Endodermal cell (in vitro differentiated cells): ENCODE measurements at regions not wholly inside any gene's neighbourhood (a gene's known extent, or its start where the extent isn't known, plus 50 kb on each side); places are given as distances from the start of the nearest gene placed in this dataset.
A peak's percentile ranks its signal among the peaks of the same experiment; 100 is the strongest.

ENCODE experiments used
- DNase-seq: peaks from one replicate; pipeline ENCODE4 v3.0.0-alpha.2; 2017
- H3K27ac ChIP-seq: 2 replicates; pipeline ENCODE4 v1.5.1; 2013; ENCODE audit warnings: mild to moderate bottlenecking, low read depth, low read length, moderate library complexity
- H3K27me3 ChIP-seq: 2 replicates; pipeline ENCODE4 v1.6.1; 2013; ENCODE audit warnings: mild to moderate bottlenecking, low read length, moderate library complexity; ENCODE audit not compliant: insufficient read depth, control insufficient read depth, poor library complexity, severe bottlenecking
- H3K36me3 ChIP-seq: 2 replicates; pipeline ENCODE4 v1.7.0; 2013; ENCODE audit warnings: mild to moderate bottlenecking, low read length, moderate library complexity; ENCODE audit not compliant: control insufficient read depth, insufficient read depth
- H3K4me1 ChIP-seq: one replicate; pipeline ENCODE4 v1.7.0; 2013; ENCODE audit warnings: low read length; ENCODE audit not compliant: control insufficient read depth, insufficient read depth
- H3K4me3 ChIP-seq: 2 replicates; pipeline ENCODE4 v1.5.1; 2013; ENCODE audit warnings: mild to moderate bottlenecking, low read length, moderate library complexity
- H3K9ac ChIP-seq: 2 replicates; pipeline ENCODE4 v1.6.1; 2013; ENCODE audit warnings: mild to moderate bottlenecking, low read length, moderate library complexity; ENCODE audit not compliant: poor library complexity, severe bottlenecking; ENCODE audit errors: extremely low read depth
- H3K9me3 ChIP-seq: 2 replicates; pipeline ENCODE4 v1.6.1; 2013; ENCODE audit warnings: mild to moderate bottlenecking, low read length, moderate library complexity; ENCODE audit not compliant: control insufficient read depth
- H3K27ac Mint-ChIP-seq: 2 replicates; pipeline ENCODE4 v1.8.0; 2020; ENCODE audit warnings: mixed read lengths
- H3K27me3 Mint-ChIP-seq: 2 replicates; pipeline ENCODE4 v1.8.0; 2021; ENCODE audit warnings: mild to moderate bottlenecking, mixed read lengths; ENCODE audit not compliant: insufficient read depth
- H3K36me3 Mint-ChIP-seq: 2 replicates; pipeline ENCODE4 v1.8.0; 2020; ENCODE audit warnings: low read depth, mixed read lengths
- H3K4me1 Mint-ChIP-seq: 2 replicates; pipeline ENCODE4 v1.8.0; 2020; ENCODE audit warnings: mixed read lengths
- H3K4me3 Mint-ChIP-seq: 2 replicates; pipeline ENCODE4 v1.8.0; 2020; ENCODE audit warnings: mild to moderate bottlenecking, moderate library complexity, mixed read lengths
- H3K9me3 Mint-ChIP-seq: 2 replicates; pipeline ENCODE4 v1.8.0; 2020; ENCODE audit warnings: mild to moderate bottlenecking, mixed read lengths
- CTCF ChIP-seq: fragments of 200-600 bp; sonication (generic); conservative IDR thresholded peaks from 2 replicates; pipeline ENCODE4 v1.5.0; 2021; ENCODE audit warnings: antibody characterized with exemption, mild to moderate bottlenecking
- WGBS, 2 experiments: methylation state at CpG; one replicate each; pipeline versions ENCODE4 v1.1.5 to v1.1.7; 2013; ENCODE audit warnings: missing lambda C conversion rate in 2 of 2, mixed read lengths in 1 of 2; ENCODE audit not compliant: insufficient coverage in 1 of 2, insufficient read length in 1 of 2; 5-methylcytosine and 5-hydroxymethylcytosine counted together

- Histone ChIP-seq H3K9ac (no peak overlapping the region), H3K4me3 (no peak overlapping the region), H3K27ac (no peak overlapping the region), H3K36me3 (no peaks in the 10 kb centered on the region), H3K27me3 (no peaks in the 10 kb centered on the region), H3K9me3 (no peaks in the 10 kb centered on the region), H3K4me1 (no peaks in the 10 kb centered on the region)
- Mint-ChIP-seq H3K27me3 (peaks cover 3% of the 10 kb centered on the region), H3K36me3 (no peaks in the 10 kb centered on the region), H3K4me1 (peaks cover 14% of the 10 kb centered on the region), H3K27ac (no peak overlapping the region), H3K4me3 (no peak overlapping the region), H3K9me3 (no peaks in the 10 kb centered on the region)
- DNase-seq: no peak
- TF ChIP-seq CTCF: no peak
- WGBS, 2 experiments: 95 to 97% methylated on average over 3 to 5 of the region's 6 CpGs
These were observed 85.9 kb upstream of the SNX19 start for GRCh38 chr11:131002145-131002544.

GRCh38 chr11:131005829-131006228 lies 89.5 kb upstream of the SNX19 start:
- Histone ChIP-seq H3K9ac (no peak overlapping the region), H3K27me3 (no peaks in the 10 kb centered on the region), H3K27ac (no peak overlapping the region), H3K4me1 (no peaks in the 10 kb centered on the region), H3K4me3 (no peak overlapping the region), H3K9me3 (peaks cover 7% of the 10 kb centered on the region), H3K36me3 (no peaks in the 10 kb centered on the region)
- WGBS, 2 experiments: 89% methylated on average over 1 of the region's 3 CpGs; no CpG with 5 or more reads in 1 of the 2 experiments
- peaks cover under 1% of the 10 kb centered on the region for H3K4me1 Mint-ChIP-seq
- no peak overlapping the region for H3K4me3 Mint-ChIP-seq
- H3K27me3 Mint-ChIP-seq: peaks cover 7% of the 10 kb centered on the region
- DNase-seq: no peak
- no peak for TF ChIP-seq CTCF
- no peak overlapping the region for H3K27ac Mint-ChIP-seq
- peaks cover 4% of the 10 kb centered on the region for H3K9me3 Mint-ChIP-seq
- H3K36me3 Mint-ChIP-seq: no peaks in the 10 kb centered on the region

- Histone ChIP-seq H3K9ac (no peak overlapping the region), H3K27me3 (no peaks in the 10 kb centered on the region), H3K9me3 (no peaks in the 10 kb centered on the region), H3K27ac (no peak overlapping the region), H3K4me1 (no peaks in the 10 kb centered on the region), H3K4me3 (no peak overlapping the region), H3K36me3 (no peaks in the 10 kb centered on the region)
- DNase-seq: peak; percentile 72
- H3K9me3 Mint-ChIP-seq: no peaks in the 10 kb centered on the region
- no peak overlapping the region for H3K4me3 Mint-ChIP-seq
- TF ChIP-seq CTCF: peak; percentile 84
- no peak overlapping the region for H3K27ac Mint-ChIP-seq
- WGBS, 2 experiments: 57% methylated on average over 1 of the region's 1 CpG; no CpG with 5 or more reads in 1 of the 2 experiments
- H3K4me1 Mint-ChIP-seq: no peaks in the 10 kb centered on the region
- H3K36me3 Mint-ChIP-seq: no peaks in the 10 kb centered on the region
- peaks cover 6% of the 10 kb centered on the region for H3K27me3 Mint-ChIP-seq
These were observed 108.7 kb upstream of the SNX19 start for GRCh38 chr11:131025020-131025419.
